Gastroesophageal sphincter (tissue), 3 donors: ENCODE measurements at regions not wholly inside any gene's neighbourhood (a gene's known extent, or its start where the extent isn't known, plus 50 kb on each side); places are given as distances from the start of the nearest gene placed in this dataset.

Experiments used
- POLR2A ChIP-seq, 2 donors: fragments of 450-650 bp; IDR thresholded peaks; one replicate each; pipeline ENCODE4 v1.6.1; 2017; ENCODE audit warnings: antibody characterized with exemption in 2 of 2, mild to moderate bottlenecking in 2 of 2, moderate library complexity in 1 of 2
- TF ChIP-seq, protein P1 (sequence below), 4 experiments: fragments of 200-600 bp in 2 of 4; fragments of 450-650 bp in 2 of 4; sonication (generic) in 1 of 4; IDR thresholded peaks; one replicate each; pipeline ENCODE4 v1.5.1; 2017 to 2019; ENCODE audit warnings: antibody characterized with exemption in 4 of 4, mild to moderate bottlenecking in 2 of 4, moderate library complexity in 2 of 4

DNA sequence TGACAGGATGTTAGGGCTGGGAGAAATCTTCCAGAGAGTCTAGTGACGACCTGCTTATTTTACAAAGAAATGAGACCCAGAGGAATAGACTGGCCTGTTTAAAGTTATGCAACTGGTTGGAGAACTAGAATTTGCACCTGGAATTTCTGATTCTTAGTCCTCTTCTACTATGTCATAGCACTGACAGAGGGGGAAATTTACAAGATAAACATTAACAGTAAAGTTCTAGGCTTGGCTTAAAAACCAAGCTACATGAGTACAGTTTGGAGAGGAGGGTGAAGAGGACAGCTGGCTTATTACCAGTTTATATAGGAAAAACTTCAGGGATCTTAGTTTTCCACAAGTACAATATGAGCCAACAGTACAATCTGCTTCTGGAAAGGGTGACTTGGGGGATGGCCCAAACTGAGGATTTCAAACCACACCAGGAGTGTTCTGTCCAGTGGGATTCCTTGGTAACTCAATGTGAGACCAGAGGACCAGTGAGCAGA lies 269.6 kb downstream of the CD109 start:
- TF ChIP-seq POLR2A (IDR thresholded peaks at IDR 0.05) = no peak
- TF ChIP-seq, protein P1, sequence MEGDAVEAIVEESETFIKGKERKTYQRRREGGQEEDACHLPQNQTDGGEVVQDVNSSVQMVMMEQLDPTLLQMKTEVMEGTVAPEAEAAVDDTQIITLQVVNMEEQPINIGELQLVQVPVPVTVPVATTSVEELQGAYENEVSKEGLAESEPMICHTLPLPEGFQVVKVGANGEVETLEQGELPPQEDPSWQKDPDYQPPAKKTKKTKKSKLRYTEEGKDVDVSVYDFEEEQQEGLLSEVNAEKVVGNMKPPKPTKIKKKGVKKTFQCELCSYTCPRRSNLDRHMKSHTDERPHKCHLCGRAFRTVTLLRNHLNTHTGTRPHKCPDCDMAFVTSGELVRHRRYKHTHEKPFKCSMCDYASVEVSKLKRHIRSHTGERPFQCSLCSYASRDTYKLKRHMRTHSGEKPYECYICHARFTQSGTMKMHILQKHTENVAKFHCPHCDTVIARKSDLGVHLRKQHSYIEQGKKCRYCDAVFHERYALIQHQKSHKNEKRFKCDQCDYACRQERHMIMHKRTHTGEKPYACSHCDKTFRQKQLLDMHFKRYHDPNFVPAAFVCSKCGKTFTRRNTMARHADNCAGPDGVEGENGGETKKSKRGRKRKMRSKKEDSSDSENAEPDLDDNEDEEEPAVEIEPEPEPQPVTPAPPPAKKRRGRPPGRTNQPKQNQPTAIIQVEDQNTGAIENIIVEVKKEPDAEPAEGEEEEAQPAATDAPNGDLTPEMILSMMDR (IDR thresholded peaks at IDR 0.05) = no peak
